Endothelial cell (in vitro differentiated cells): ENCODE measurements at regions not wholly inside any gene's neighbourhood (a gene's known extent, or its start where the extent isn't known, plus 50 kb on each side); places are given as distances from the start of the nearest gene placed in this dataset.

Source experiments
- DNase-seq: peaks from one replicate; pipeline ENCODE4 v3.0.0; 2021; ENCODE audit warnings: low spot score
- H3K27ac Mint-ChIP-seq: one replicate; pipeline ENCODE4 v1.8.0; 2021; ENCODE audit warnings: mixed read lengths, inconsistent platforms; ENCODE audit not compliant: unreplicated experiment
- H3K27me3 Mint-ChIP-seq: one replicate; pipeline ENCODE4 v1.8.0; 2021; ENCODE audit warnings: mild to moderate bottlenecking, moderate library complexity, mixed read lengths, inconsistent platforms; ENCODE audit not compliant: unreplicated experiment
- H3K36me3 Mint-ChIP-seq: one replicate; pipeline ENCODE4 v1.8.0; 2021; ENCODE audit warnings: mild to moderate bottlenecking, low read depth, mixed read lengths, inconsistent platforms; ENCODE audit not compliant: unreplicated experiment
- H3K4me1 Mint-ChIP-seq: one replicate; pipeline ENCODE4 v1.8.0; 2021; ENCODE audit warnings: mild to moderate bottlenecking, mixed read lengths, inconsistent platforms; ENCODE audit not compliant: unreplicated experiment
- H3K4me3 Mint-ChIP-seq: one replicate; pipeline ENCODE4 v1.8.0; 2021; ENCODE audit warnings: mild to moderate bottlenecking, mixed read lengths, inconsistent platforms; ENCODE audit not compliant: unreplicated experiment
- H3K9me3 Mint-ChIP-seq: one replicate; pipeline ENCODE4 v1.8.0; 2021; ENCODE audit warnings: mixed read lengths, inconsistent platforms; ENCODE audit not compliant: unreplicated experiment
- CTCF ChIP-seq: fragments of 200-600 bp; sonication (generic); IDR thresholded peaks from one replicate; pipeline ENCODE4 v1.5.0; 2021; ENCODE audit warnings: antibody characterized with exemption; ENCODE audit not compliant: unreplicated experiment

DNA sequence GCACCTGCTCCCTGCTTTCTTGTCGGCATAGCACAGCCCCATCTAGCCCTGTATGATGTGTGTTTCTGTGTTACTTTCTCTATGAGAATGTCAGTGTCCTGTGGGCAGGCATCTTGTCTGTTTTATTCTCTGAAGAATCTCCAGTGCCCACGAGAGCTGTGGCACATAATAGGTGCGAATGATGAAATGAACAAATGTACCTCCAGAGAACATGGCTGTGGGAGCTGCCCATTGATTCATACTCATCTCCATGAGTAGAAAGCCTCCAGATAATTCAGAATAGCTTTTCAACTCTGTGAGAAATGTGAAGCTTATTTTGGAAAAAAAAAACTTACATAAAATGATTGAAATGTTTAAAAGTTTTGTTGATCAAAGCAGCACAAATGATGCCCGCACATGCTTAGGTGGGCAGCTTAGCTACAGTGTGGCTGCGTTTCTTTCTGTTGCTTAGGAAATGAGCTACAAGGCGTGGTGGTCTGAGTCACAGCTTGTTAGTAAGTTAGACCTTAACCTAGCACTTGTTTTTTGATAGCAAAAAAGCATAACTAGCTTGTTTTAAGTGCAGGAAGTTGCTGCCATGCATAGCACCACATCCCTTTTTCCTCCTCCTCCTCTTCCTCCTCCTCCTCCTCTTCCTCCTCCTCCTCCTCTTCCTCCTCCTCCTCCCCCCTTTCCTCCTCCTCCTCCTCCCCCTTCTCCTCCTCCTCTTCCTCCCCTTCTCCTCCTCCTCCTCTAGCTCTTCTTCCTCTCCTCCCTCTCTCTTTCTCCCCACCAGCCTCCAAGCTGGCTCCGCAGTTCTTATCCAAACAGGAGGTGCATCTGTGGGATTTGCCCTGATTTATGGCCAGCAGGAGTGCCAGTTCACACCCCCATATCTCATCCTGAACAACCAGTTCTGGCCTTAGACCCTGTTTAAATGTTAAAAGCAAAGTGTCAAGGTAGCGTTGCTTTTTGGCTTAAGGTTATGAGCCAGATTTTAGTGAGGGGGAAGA is 221.5 kb downstream of the IRF8 start:
- no peak for TF ChIP-seq CTCF
- Mint-ChIP-seq H3K27me3 (peaks cover 5% of the 10 kb centered on the region), H3K36me3 (no peaks in the 10 kb centered on the region), H3K27ac (no peak overlapping the region), H3K9me3 (no peaks in the 10 kb centered on the region), H3K4me3 (no peak overlapping the region), H3K4me1 (no peaks in the 10 kb centered on the region)
- no peak for DNase-seq

DNA sequence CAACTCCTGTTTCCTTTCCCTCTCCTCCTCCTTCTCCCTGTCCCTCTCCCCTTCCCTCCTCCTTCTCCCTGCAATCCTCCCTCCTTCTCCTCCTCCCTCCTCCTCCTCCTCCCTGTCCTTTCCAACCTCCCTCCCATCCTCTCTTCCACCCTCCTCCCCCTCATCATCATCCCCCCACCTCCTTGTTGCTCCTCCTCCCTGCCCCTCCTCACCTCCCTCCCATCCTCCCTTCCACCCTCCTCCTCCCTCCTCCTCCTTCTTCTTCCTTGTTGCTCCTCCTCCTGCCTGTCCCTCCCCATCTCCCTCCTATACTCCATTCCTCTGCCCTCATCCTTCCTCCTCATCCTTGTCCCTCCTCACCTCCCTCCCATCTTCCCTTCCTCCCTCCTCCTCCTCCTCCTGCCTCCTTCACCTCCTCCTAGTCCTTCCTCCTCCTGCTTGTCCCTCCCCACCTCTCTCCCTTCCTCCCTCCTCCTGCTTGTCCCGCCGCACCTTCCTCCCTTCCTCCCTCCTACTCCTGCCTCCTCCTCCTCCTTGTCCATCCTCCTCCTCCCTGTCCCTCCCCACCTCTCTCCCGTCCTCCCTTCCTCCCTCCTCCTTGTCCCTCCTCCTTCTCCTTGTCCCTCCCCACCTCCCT is 222.5 kb downstream of the IRF8 start:
- no peaks in the 10 kb centered on the region for H3K36me3 Mint-ChIP-seq
- peaks cover 5% of the 10 kb centered on the region for H3K27me3 Mint-ChIP-seq
- TF ChIP-seq CTCF = no peak
- DNase-seq = no peak
- no peaks in the 10 kb centered on the region for H3K9me3 Mint-ChIP-seq
- no peaks in the 10 kb centered on the region for H3K4me1 Mint-ChIP-seq
- H3K4me3 Mint-ChIP-seq = no peak overlapping the region
- H3K27ac Mint-ChIP-seq = no peak overlapping the region

- no peak for TF ChIP-seq CTCF
- peaks cover 5% of the 10 kb centered on the region for H3K27me3 Mint-ChIP-seq
- H3K27ac Mint-ChIP-seq = no peak overlapping the region
- H3K9me3 Mint-ChIP-seq = no peaks in the 10 kb centered on the region
- no peak for DNase-seq
- H3K36me3 Mint-ChIP-seq = no peaks in the 10 kb centered on the region
- H3K4me1 Mint-ChIP-seq = no peaks in the 10 kb centered on the region
- H3K4me3 Mint-ChIP-seq = no peak overlapping the region
These were observed 223.8 kb downstream of the IRF8 start for GRCh38 chr16:86122681-86123342.

- no peak overlapping the region for H3K27ac Mint-ChIP-seq
- no peaks in the 10 kb centered on the region for H3K4me1 Mint-ChIP-seq
- no peak for DNase-seq
- no peaks in the 10 kb centered on the region for H3K9me3 Mint-ChIP-seq
- no peaks in the 10 kb centered on the region for H3K36me3 Mint-ChIP-seq
- TF ChIP-seq CTCF = no peak
- peaks cover 5% of the 10 kb centered on the region for H3K27me3 Mint-ChIP-seq
- H3K4me3 Mint-ChIP-seq = no peak overlapping the region
These were observed 225.4 kb downstream of the IRF8 start for GRCh38 chr16:86124321-86124720.
